Heart left ventricle (tissue), 16 donors: ENCODE measurements at regions not wholly inside any gene's neighbourhood (a gene's known extent, or its start where the extent isn't known, plus 50 kb on each side); places are given as distances from the start of the nearest gene placed in this dataset.

Source experiments
- ATAC-seq, 4 donors: fragments of 200-7000 bp; cut with Tn5 transposase; one replicate each; pipeline ENCODE4 v1.9.1; 2020 to 2022; ENCODE audit warnings: moderate library complexity in 4 of 4, mild to moderate bottlenecking in 3 of 4, moderate number of reproducible peaks in 1 of 4
- DNase-seq, 5 donors: peaks; one replicate each; pipeline ENCODE4 v3.0.0-alpha.2; 2020
- H3K27ac ChIP-seq, 12 donors: fragments of 200-600 bp; sonication (generic) in 4 of 12; one replicate each; pipeline versions ENCODE4 v1.5.0 to v1.8.0; 2016 to 2022; ENCODE audit warnings: mild to moderate bottlenecking in 2 of 12
- H3K27me3 ChIP-seq, 9 donors: fragments of 200-600 bp; sonication (generic) in 2 of 9; one replicate each; pipeline versions ENCODE4 v1.5.1 to v1.8.0; 2016 to 2022; ENCODE audit warnings: mild to moderate bottlenecking in 3 of 9
- H3K36me3 ChIP-seq, 9 donors: fragments of 200-600 bp; sonication (generic) in 2 of 9; one replicate each; pipeline versions ENCODE4 v1.5.0 to v1.8.0; 2018 to 2022; ENCODE audit warnings: mild to moderate bottlenecking in 2 of 9
- H3K4me1 ChIP-seq, 12 donors: fragments of 200-600 bp; sonication (generic) in 4 of 12; one replicate each; pipeline versions ENCODE4 v1.5.0 to v1.8.0; 2016 to 2022; ENCODE audit warnings: mild to moderate bottlenecking in 3 of 12
- H3K4me3 ChIP-seq, 12 donors: fragments of 200-600 bp; sonication (generic) in 4 of 12; one replicate each; pipeline versions ENCODE4 v1.5.0 to v1.8.0; 2017 to 2022; ENCODE audit warnings: mild to moderate bottlenecking in 9 of 12, moderate library complexity in 4 of 12
- H3K9me3 ChIP-seq, 12 donors: fragments of 200-600 bp; sonication (generic) in 4 of 12; one replicate each; pipeline versions ENCODE4 v1.5.0 to v1.8.0; 2016 to 2022; ENCODE audit warnings: mild to moderate bottlenecking in 1 of 12
- POLR2A ChIP-seq, 2 donors: fragments of 450-650 bp; IDR thresholded peaks; one replicate each; pipeline ENCODE4 v1.6.1; 2017; ENCODE audit warnings: antibody characterized with exemption in 2 of 2, mild to moderate bottlenecking in 2 of 2, moderate library complexity in 2 of 2
- WGBS, 4 donors: extraction: QIAGEN DNeasy Blood & Tissue Kit in 2 of 4; methylation state at CpG; one replicate each; pipeline versions ENCODE4 v1.1.5 to v1.1.7; 2013 to 2018; 5-methylcytosine and 5-hydroxymethylcytosine counted together
- intact Hi-C, 10 donors: fragments of 100-400 bp; cut with DNase I; formaldehyde crosslinking; loops; one replicate each; pipeline versions ENCODE4 v1.11.1 to v1.14.2; 2022
- TF ChIP-seq, protein P1 (sequence below), 12 donors: fragments of 200-600 bp; sonication (generic) in 4 of 12; IDR thresholded peaks; one replicate each; pipeline versions ENCODE4 v1.5.0 to v1.8.0; 2018 to 2022; ENCODE audit warnings: antibody characterized with exemption in 12 of 12, mild to moderate bottlenecking in 5 of 12
- donor health status: ischemic (EF 13 %, LVEDD 7.1; RV severe dilation, severe dysfunction).
- donor health status: healthy with polysubstance abuse.
- donor health status: DM: no; HTN: yes; CAD: no.
- donor health status: DM: no; HTN: no; CAD: no.
- donor health status: ischemic (EF 25% LVEDD 6.9; RV normal size, moderate dysfunction).
- donor health status: ischemic (EF 25% LVEDD 5.7; RV mildly dilated, moderate dysfunction).
- donor health status: healthy.
- donor health status: DM: yes; HTN: yes; CAD: no.
- donor health status: ischemic (EF 35%, LVEDD 5.7; RV mildly dilated, moderate dysfunction).
- donor health status: nonischemic (EF 11% LVEDD 7.7; RV severe dilation, severe dysfunction).
- donor health status: DM: yes; HTN: yes; CAD: no.
- donor health status: PGD.
- donor health status: ischemic (EF 29% LVEDD 5.4; RV normal size, mild dysfunction).
- donor health status: nonischemic (EF 23%, LVEDD 6.1; RV moderate dilation, normal function).

DNA sequence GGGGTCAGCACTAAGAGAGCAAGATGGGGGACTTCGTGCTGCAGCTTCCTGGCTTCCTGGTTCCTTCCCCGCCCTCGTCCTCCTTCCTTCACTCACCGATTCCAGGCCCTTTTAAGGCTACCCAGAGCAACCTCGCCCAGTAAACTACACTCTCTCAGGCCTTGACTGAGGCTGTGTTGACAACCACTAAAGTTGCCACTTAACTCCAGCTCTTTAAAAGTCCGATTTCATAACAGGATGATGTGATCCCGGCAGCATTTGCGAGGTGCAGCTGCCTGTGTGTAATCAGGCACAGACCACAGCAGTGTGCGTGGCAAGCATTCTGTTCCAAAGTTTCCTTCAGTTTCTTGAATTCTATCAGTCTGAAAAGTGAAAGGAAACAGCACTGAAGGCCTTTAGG is 110.6 kb downstream of the RAB11FIP2 start:
- Histone ChIP-seq H3K4me3 (no peak overlapping the region), H3K36me3 (no peaks in the 10 kb centered on the region), H3K4me1 (peaks cover 0 to 14% (median 0%) of the 10 kb centered on the region in 12 donors), H3K27me3 (no peaks in the 10 kb centered on the region), H3K9me3 (no peaks in the 10 kb centered on the region), H3K27ac (peak overlapping the region in 7 of 12 donors; percentile 2 to 76 (median 50))
- no peak for TF ChIP-seq POLR2A (IDR thresholded peaks at IDR 0.05)
- TF ChIP-seq, protein P1, sequence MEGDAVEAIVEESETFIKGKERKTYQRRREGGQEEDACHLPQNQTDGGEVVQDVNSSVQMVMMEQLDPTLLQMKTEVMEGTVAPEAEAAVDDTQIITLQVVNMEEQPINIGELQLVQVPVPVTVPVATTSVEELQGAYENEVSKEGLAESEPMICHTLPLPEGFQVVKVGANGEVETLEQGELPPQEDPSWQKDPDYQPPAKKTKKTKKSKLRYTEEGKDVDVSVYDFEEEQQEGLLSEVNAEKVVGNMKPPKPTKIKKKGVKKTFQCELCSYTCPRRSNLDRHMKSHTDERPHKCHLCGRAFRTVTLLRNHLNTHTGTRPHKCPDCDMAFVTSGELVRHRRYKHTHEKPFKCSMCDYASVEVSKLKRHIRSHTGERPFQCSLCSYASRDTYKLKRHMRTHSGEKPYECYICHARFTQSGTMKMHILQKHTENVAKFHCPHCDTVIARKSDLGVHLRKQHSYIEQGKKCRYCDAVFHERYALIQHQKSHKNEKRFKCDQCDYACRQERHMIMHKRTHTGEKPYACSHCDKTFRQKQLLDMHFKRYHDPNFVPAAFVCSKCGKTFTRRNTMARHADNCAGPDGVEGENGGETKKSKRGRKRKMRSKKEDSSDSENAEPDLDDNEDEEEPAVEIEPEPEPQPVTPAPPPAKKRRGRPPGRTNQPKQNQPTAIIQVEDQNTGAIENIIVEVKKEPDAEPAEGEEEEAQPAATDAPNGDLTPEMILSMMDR (IDR thresholded peaks at IDR 0.05), result no peak
- WGBS, 4 donors, result 34 to 58% (median 43%) methylated on average over 9 of the region's 9 CpGs
- DNase-seq (peak in 3 of 5 donors; percentile 29 to 71 (median 33)), ATAC-seq (peak; percentile 51 to 93 (median 86))
- intact Hi-C loops, result no loop called here

DNA sequence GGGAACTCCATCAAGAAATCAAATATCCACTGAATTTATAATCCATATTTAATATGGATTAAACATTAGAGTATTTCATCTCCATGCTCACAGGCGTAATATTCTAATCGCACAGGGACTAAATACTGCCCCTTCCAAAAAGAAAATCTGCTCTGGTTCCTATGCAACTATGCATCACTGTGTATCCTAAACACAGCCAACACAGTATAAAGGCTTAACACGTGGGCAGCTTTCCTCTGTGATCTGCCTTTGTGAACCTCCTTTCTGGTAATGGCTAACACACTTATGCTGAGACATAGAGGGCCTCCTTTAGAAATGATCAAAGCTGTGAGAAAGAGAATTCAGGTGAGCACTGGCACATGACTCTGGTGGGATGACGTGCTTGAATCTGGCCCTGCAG is 110.2 kb downstream of the RAB11FIP2 start:
- Histone ChIP-seq H3K36me3 (no peaks in the 10 kb centered on the region), H3K27ac (peak overlapping the region in 7 of 12 donors; percentile 2 to 76 (median 50)), H3K27me3 (no peaks in the 10 kb centered on the region), H3K9me3 (no peaks in the 10 kb centered on the region), H3K4me3 (no peak overlapping the region), H3K4me1 (peaks cover 0 to 14% (median 0%) of the 10 kb centered on the region in 12 donors)
- ATAC-seq (peak in 1 of 4 donors; percentile 30), DNase-seq (no peak)
- no peak for TF ChIP-seq POLR2A (IDR thresholded peaks at IDR 0.05)
- TF ChIP-seq, protein P1 (IDR thresholded peaks at IDR 0.05), result no peak
- 69 to 92% (median 74%) methylated on average over 4 of the region's 4 CpGs for WGBS, 4 donors
- intact Hi-C loops, result no loop called here

DNA sequence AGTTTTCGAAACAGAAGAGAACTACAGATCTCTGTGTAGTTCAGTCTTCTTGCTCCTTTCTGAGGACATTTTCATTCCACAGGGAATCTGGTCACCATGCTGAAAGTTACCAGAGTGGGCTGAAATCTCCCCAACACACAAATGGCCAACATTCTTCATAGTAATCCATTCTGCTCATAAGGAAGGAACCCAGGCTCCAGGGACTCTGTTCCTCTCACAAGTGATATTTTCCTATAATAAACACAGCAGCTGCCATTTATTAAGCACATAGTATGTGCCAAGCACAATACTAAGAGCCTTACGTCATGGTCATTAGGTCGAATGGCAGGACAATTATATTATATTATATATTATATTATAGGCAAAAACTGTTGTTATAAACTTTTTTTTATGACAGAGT is 109.8 kb downstream of the RAB11FIP2 start:
- Histone ChIP-seq H3K9me3 (no peaks in the 10 kb centered on the region), H3K4me1 (peaks cover 0 to 14% (median 0%) of the 10 kb centered on the region in 12 donors), H3K27me3 (no peaks in the 10 kb centered on the region), H3K36me3 (no peaks in the 10 kb centered on the region), H3K27ac (peak overlapping the region in 7 of 12 donors; percentile 2 to 76 (median 50)), H3K4me3 (no peak overlapping the region)
- WGBS, 4 donors, result 74 to 96% (median 87%) methylated on average over 3 of the region's 3 CpGs
- ATAC-seq (no peak), DNase-seq (no peak)
- intact Hi-C loops, result no loop called here
- TF ChIP-seq POLR2A (IDR thresholded peaks at IDR 0.05), result no peak
- TF ChIP-seq, protein P1 (IDR thresholded peaks at IDR 0.05), result no peak

DNA sequence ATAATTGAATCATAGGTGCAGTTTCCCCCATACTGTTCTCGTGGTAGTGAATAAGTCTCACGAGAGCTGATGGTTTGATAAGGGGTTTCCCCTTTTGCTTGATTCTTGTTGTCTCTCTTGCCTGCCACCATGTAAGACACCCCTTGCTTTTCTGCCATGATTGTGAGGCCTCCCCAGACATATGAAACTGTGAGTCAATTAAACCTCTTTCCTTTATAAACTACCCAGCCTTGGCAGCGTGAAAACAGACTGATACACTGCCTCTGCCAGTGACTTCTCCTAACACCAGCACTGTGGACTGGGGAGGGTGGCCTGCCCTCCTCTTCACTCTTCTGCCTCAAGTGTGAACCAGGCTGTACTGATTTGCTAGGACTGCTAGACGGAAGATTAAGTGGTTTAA is 108.6 kb downstream of the RAB11FIP2 start:
- Histone ChIP-seq H3K27ac (no peak overlapping the region), H3K4me1 (peaks cover 0 to 14% (median 0%) of the 10 kb centered on the region in 12 donors), H3K9me3 (no peaks in the 10 kb centered on the region), H3K27me3 (no peaks in the 10 kb centered on the region), H3K36me3 (no peaks in the 10 kb centered on the region), H3K4me3 (no peak overlapping the region)
- ATAC-seq, result no peak
- 67 to 83% (median 75%) methylated on average over 4 of the region's 4 CpGs for WGBS, 4 donors
- TF ChIP-seq, protein P1 (IDR thresholded peaks at IDR 0.05), result no peak
- TF ChIP-seq POLR2A (IDR thresholded peaks at IDR 0.05), result no peak
- no peak for DNase-seq
- intact Hi-C loops, result no loop called here
